ENCODE measurements at regions not wholly inside any gene's neighbourhood (a gene's known extent, or its start where the extent isn't known, plus 50 kb on each side); places are given as distances from the start of the nearest gene placed in this dataset.

GRCh38 chr4:173468314-173468713, 61.7 kb downstream of the HAND2 start:
- FAIRE-seq: no peak
- H3K4ac ChIP-seq (replicated peaks; ENCODE audit: insufficient read length, low read depth, low read length): no peak overlapping the region
- H3K56ac ChIP-seq (replicated peaks; ENCODE audit: insufficient read length, low read depth, low read length): no peak overlapping the region

More at GRCh38 chr4:173468314-173468713, 61.7 kb downstream of the HAND2 start:
- Histone ChIP-seq H3K23me2 (ENCODE audit: low read depth, low read length) (no peaks in the 10 kb centered on the region), H2BK5ac (ENCODE audit: low read depth, low read length) (no peak overlapping the region), H3K14ac (ENCODE audit: insufficient read length) (no peak overlapping the region), H3K79me1 (ENCODE audit: low read depth, low read length) (no peaks in the 10 kb centered on the region), H2BK20ac (ENCODE audit: low read length) (no peak overlapping the region), H4K8ac (ENCODE audit: extremely low read depth, insufficient read depth, low read length) (no peak overlapping the region), H2AFZ (ENCODE audit: low read length) (no peak overlapping the region), H3K79me2 (ENCODE audit: control insufficient read depth in 1 of 2, insufficient read depth in 2 of 2, low read length in 2 of 2) (no peaks in the 10 kb centered on the region), H3K27me3 (replicated peaks in 1 of 4; ENCODE audit: control insufficient read depth in 3 of 4, extremely low read depth in 1 of 4, insufficient read depth in 3 of 4, low read length in 3 of 4) (no peaks in the 10 kb centered on the region), H3K9me3 (ENCODE audit: insufficient read depth in 2 of 2, low read depth in 1 of 2, low read length in 1 of 2) (no peaks in the 10 kb centered on the region), H2BK120ac (replicated peaks; ENCODE audit: low read depth, low read length) (no peak overlapping the region), H2BK15ac (ENCODE audit: low read length) (no peak overlapping the region), H3K23ac (ENCODE audit: insufficient read length) (no peak overlapping the region), H3K4me1 (replicated peaks in 1 of 4; ENCODE audit: control insufficient read depth in 3 of 4, insufficient read depth in 4 of 4, low read length in 3 of 4) (peaks cover 0 to 2% (median 0%) of the 10 kb centered on the region in 4 experiments; a peak in 1 of 7 replicates), H3K36me3 (ENCODE audit: control insufficient read depth in 2 of 4, insufficient read depth in 4 of 4, low read length in 3 of 4) (no peaks in the 10 kb centered on the region), H4K5ac (ENCODE audit: insufficient read length, low read depth, low read length) (no peak overlapping the region), H2BK12ac (ENCODE audit: low read depth, low read length) (no peak overlapping the region), H3K9ac (replicated peaks in 1 of 4; ENCODE audit: extremely low read depth in 1 of 4, low read depth in 3 of 4, low read length in 3 of 4) (no peak overlapping the region), H3K4me2 (ENCODE audit: insufficient read depth in 1 of 2, low read depth in 2 of 2, low read length in 2 of 2) (no peak overlapping the region), H2AK5ac (ENCODE audit: low read depth, low read length) (no peak overlapping the region), H3K27ac (ENCODE audit: low read depth, low read length) (no peak overlapping the region), H4K91ac (replicated peaks; ENCODE audit: insufficient read length, low read length) (no peak overlapping the region), H3K4me3 (ENCODE audit: extremely low read depth in 1 of 4, insufficient read depth in 2 of 4, low read depth in 3 of 4, low read length in 4 of 4) (no peak overlapping the region), H4K20me1 (replicated peaks in 1 of 2; ENCODE audit: control insufficient read depth in 1 of 2, insufficient read depth in 2 of 2, low read length in 2 of 2) (no peaks in the 10 kb centered on the region), H3K18ac (ENCODE audit: extremely low read depth, low read length) (no peak overlapping the region)
- DNase-seq (ENCODE audit: low read depth in 1 of 2, low spot score in 2 of 2): no peak
- TF ChIP-seq SP1 (IDR thresholded peaks at IDR 0.05; ENCODE audit: low read depth, low read length) (no peak), RAD21 (IDR thresholded peaks at IDR 0.05 in 1 of 2, conservative IDR thresholded peaks at IDR 0.05 in 1 of 2; ENCODE audit: low read depth in 2 of 2, low read length in 2 of 2) (no peak), EZH2 (IDR thresholded peaks at IDR 0.05; ENCODE audit: low read depth, low read length, severe bottlenecking) (no peak), GTF2F1 (IDR thresholded peaks at IDR 0.05; ENCODE audit: borderline replicate concordance, low read depth, low read length) (no peak), BCL11A (IDR thresholded peaks at IDR 0.05; ENCODE audit: low read depth in 2 of 2, low read length in 2 of 2) (no peak), SP4 (IDR thresholded peaks at IDR 0.05; ENCODE audit: low read length) (no peak)
- ChIA-PET POLR2A (ENCODE audit: partially characterized antibody) (no interaction called here), CTCF (ENCODE audit: partially characterized antibody) (interaction anchor here (1.6 kb wide), 1 partner anchor 48 kb away, joined by 4 read pairs; no protein-coding TSS in a partner anchor)

Measured in H1 (cell line).